WTC11 (cell line): ENCODE measurements at regions not wholly inside any gene's neighbourhood (a gene's known extent, or its start where the extent isn't known, plus 50 kb on each side); places are given as distances from the start of the nearest gene placed in this dataset.

Experiments
- CREB1 ChIP-seq: sonication (generic); formaldehyde crosslinking; IDR thresholded peaks from 2 replicates; pipeline ENCODE4 v1.8.0; 2023; ENCODE audit warnings: mild to moderate bottlenecking, missing genetic modification reagents
- IRF2 ChIP-seq: sonication (generic); formaldehyde crosslinking; IDR thresholded peaks from 2 replicates; pipeline ENCODE4 v1.8.0; 2022; ENCODE audit warnings: low read depth, missing genetic modification reagents, borderline replicate concordance
- SOX15 ChIP-seq: fragments of 250-450 bp; sonication (Bioruptor Pico); IDR thresholded peaks from 2 replicates; pipeline ENCODE4 v1.9.0; 2021; ENCODE audit warnings: mild to moderate bottlenecking
- TF ChIP-seq, protein P1 (sequence below): sonication (generic); formaldehyde crosslinking; IDR thresholded peaks from 2 replicates; pipeline ENCODE4 v1.8.1; 2022; ENCODE audit warnings: low read depth, mild to moderate bottlenecking, moderate library complexity, missing genetic modification reagents, borderline replicate concordance
- TF ChIP-seq, protein P2 (sequence below): sonication (generic); formaldehyde crosslinking; IDR thresholded peaks from 2 replicates; pipeline ENCODE4 v1.8.1; 2022; ENCODE audit warnings: low read depth, missing genetic modification reagents, borderline replicate concordance

GRCh38 chr12:131499160-131499863 lies 211.6 kb upstream of the SFSWAP start:
- TF ChIP-seq CREB1 (CRISPR knock-in tag), result no peak
- no peak for TF ChIP-seq IRF2 (CRISPR knock-in tag)
- TF ChIP-seq, protein P1, sequence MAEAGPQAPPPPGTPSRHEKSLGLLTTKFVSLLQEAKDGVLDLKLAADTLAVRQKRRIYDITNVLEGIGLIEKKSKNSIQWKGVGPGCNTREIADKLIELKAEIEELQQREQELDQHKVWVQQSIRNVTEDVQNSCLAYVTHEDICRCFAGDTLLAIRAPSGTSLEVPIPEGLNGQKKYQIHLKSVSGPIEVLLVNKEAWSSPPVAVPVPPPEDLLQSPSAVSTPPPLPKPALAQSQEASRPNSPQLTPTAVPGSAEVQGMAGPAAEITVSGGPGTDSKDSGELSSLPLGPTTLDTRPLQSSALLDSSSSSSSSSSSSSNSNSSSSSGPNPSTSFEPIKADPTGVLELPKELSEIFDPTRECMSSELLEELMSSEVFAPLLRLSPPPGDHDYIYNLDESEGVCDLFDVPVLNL (CRISPR knock-in tag), result no peak
- no peak for TF ChIP-seq SOX15 (CRISPR knock-in tag)
- TF ChIP-seq, protein P2, sequence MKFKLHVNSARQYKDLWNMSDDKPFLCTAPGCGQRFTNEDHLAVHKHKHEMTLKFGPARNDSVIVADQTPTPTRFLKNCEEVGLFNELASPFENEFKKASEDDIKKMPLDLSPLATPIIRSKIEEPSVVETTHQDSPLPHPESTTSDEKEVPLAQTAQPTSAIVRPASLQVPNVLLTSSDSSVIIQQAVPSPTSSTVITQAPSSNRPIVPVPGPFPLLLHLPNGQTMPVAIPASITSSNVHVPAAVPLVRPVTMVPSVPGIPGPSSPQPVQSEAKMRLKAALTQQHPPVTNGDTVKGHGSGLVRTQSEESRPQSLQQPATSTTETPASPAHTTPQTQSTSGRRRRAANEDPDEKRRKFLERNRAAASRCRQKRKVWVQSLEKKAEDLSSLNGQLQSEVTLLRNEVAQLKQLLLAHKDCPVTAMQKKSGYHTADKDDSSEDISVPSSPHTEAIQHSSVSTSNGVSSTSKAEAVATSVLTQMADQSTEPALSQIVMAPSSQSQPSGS (CRISPR knock-in tag), result no peak
